HL-60 (cell line): ENCODE measurements at regions not wholly inside any gene's neighbourhood (a gene's known extent, or its start where the extent isn't known, plus 50 kb on each side); places are given as distances from the start of the nearest gene placed in this dataset.
"Not testable (repeated sequence)": the region's sequence is repeated elsewhere in the genome, so short reads cannot be mapped to it uniquely, and the experiment has no call there.

Source experiments
- DNase-seq, 2 experiments: peaks; one replicate each; pipeline ENCODE4 v3.0.0-alpha.2; 2010 to 2020; ENCODE audit warnings: low read depth in 1 of 2, low spot score in 1 of 2
- H3K27ac ChIP-seq: fragments of 250-450 bp; sonication (Bioruptor Pico); replicated peaks from 2 replicates; pipeline ENCODE4 v1.5.1; 2020; ENCODE audit warnings: mild to moderate bottlenecking, moderate library complexity
- H3K27me3 ChIP-seq: fragments of 250-450 bp; sonication (Bioruptor Pico); 2 replicates; pipeline ENCODE4 v1.5.1; 2021; ENCODE audit warnings: mild to moderate bottlenecking, moderate library complexity; ENCODE audit not compliant: insufficient read depth, poor library complexity, severe bottlenecking
- H3K4me3 ChIP-seq: replicated peaks from 2 replicates; pipeline ENCODE4 v1.5.1; 2011; ENCODE audit warnings: mild to moderate bottlenecking, control low read depth, low read length; ENCODE audit not compliant: insufficient read depth
- CTCF ChIP-seq: IDR thresholded peaks from one replicate; pipeline ENCODE4 v1.5.1; 2011; ENCODE audit warnings: low read length, control low read depth, inconsistent platforms; ENCODE audit not compliant: insufficient read depth
- GABPA ChIP-seq: IDR thresholded peaks from 2 replicates; pipeline ENCODE4 v1.6.1; 2012; ENCODE audit warnings: low read depth
- POLR2AphosphoS5 ChIP-seq: IDR thresholded peaks from 2 replicates; pipeline ENCODE4 v1.6.1; 2012; ENCODE audit warnings: low read depth
- REST ChIP-seq: IDR thresholded peaks from 2 replicates; pipeline ENCODE4 v1.6.1; 2012; ENCODE audit warnings: low read depth; ENCODE audit not compliant: insufficient replicate concordance
- SPI1 ChIP-seq: IDR thresholded peaks from 2 replicates; pipeline ENCODE4 v1.6.1; 2012; ENCODE audit warnings: low read depth, mild to moderate bottlenecking, borderline replicate concordance

GRCh38 chr7:20075440-20075839 is 141.7 kb downstream of the MACC1 start:
- no peaks in the 10 kb centered on the region for H3K27me3 ChIP-seq
- no peak for DNase-seq
- H3K4me3 ChIP-seq: no peak overlapping the region
- H3K27ac ChIP-seq: no peak overlapping the region
- TF ChIP-seq GABPA (no peak), POLR2AphosphoS5 (no peak), SPI1 (no peak), REST (no peak), CTCF (no peak)

- not testable (repeated sequence) for DNase-seq
Measured at GRCh38 chr7:20068004-20068403, 149.2 kb downstream of the MACC1 start.

GRCh38 chr7:20064974-20065862 is 152.0 kb downstream of the MACC1 start:
- Histone ChIP-seq H3K27ac (no peak overlapping the region), H3K4me3 (no peak overlapping the region)

More at GRCh38 chr7:20068004-20068403, 149.2 kb downstream of the MACC1 start:
- H3K27me3 ChIP-seq, H3K4me3 ChIP-seq, H3K27ac ChIP-seq: not testable (repeated sequence)

More at GRCh38 chr7:20064974-20065862, 152.0 kb downstream of the MACC1 start:
- DNase-seq: no peak
- TF ChIP-seq POLR2AphosphoS5 (no peak), CTCF (no peak), REST (no peak), GABPA (no peak), SPI1 (no peak)
- H3K27me3 ChIP-seq: no peaks in the 10 kb centered on the region
